HTR-8/SVneo (cell line): ENCODE measurements at regions not wholly inside any gene's neighbourhood (a gene's known extent, or its start where the extent isn't known, plus 50 kb on each side); places are given as distances from the start of the nearest gene placed in this dataset.
A peak's percentile ranks its signal among the peaks of the same experiment; 100 is the strongest.

Experiments
- DNase-seq: peaks from one replicate; pipeline ENCODE4 v3.0.0; 2011; ENCODE audit warnings: low spot score, mixed read lengths; ENCODE audit not compliant: insufficient read length
- FAIRE-seq: peaks from 2 replicates; lab custom pipeline; 2011; peaks lifted over from hg19 to GRCh38; lab: Jason Lieb, UNC

DNA sequence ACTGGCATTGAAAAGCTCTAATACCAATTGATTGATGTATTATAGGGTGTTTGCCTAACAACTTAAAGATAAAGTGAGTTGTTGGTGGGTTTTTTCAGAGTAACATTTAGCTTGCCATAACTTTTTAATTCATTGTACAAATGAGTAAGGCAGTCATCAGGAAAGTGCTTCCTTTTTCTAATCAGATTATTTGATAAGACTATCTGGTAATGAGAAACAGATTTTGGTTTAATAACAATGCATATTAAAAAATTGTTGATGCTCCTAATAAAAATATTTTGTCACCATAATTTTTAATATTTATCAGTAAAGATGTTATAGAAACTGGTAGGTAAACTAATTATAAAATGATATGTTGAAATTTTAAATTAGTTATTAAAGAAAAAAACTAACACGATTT lies 51.3 kb downstream of the BLTP1 start:
- FAIRE-seq (no peak), DNase-seq (no peak)

- DNase-seq (no peak), FAIRE-seq (no peak)
These were observed 53.6 kb downstream of the BLTP1 start for GRCh38 chr4:122205687-122206086.

DNA sequence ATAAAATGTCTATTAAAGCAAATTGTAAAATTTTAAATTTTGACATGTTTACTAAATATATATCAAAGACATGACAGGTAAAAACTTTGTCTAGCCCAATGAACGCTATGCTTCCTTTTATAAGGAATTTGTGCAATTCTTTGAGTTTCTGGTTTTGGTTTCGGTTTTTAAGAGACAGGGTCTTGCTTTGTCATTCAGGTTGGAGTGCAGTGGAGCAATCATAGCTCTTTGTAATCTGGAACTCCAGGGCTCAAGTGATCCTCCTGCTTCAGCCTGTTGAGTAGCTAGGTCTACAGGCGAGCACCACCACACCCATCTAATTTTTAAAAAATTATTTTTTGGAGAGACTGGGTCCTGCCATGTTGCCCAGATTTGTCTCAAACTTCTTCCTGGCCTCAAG lies 60.7 kb downstream of the BLTP1 start:
- FAIRE-seq = no peak
- DNase-seq = no peak

GRCh38 chr4:122218762-122219161 lies 66.6 kb downstream of the BLTP1 start:
- no peak for FAIRE-seq
- peak; percentile 7 for DNase-seq

- DNase-seq (no peak), FAIRE-seq (no peak)
These were observed 67.2 kb downstream of the BLTP1 start for GRCh38 chr4:122219356-122219755.

DNA sequence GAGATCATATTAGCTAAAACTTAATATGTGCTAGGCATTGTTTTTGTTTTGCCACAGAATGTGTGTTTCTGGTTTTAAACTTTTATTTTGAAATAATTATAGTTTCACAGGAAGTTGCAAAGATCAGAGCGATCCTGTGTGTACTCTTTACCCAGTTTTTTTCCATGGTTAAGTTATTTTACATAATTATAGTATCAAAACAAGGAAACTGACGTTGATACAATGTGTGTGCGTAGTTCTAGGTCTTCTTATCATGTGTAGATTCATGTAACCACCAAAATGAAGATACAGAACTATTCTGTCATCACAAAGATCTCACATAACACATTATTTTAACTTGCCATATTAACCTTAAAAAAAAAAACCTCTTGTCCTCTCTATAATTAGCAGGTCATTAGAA lies 69.2 kb downstream of the BLTP1 start:
- no peak for DNase-seq
- no peak for FAIRE-seq

GRCh38 chr4:122224348-122224747 lies 72.2 kb downstream of the BLTP1 start:
- DNase-seq (peak; percentile 8), FAIRE-seq (no peak)

DNA sequence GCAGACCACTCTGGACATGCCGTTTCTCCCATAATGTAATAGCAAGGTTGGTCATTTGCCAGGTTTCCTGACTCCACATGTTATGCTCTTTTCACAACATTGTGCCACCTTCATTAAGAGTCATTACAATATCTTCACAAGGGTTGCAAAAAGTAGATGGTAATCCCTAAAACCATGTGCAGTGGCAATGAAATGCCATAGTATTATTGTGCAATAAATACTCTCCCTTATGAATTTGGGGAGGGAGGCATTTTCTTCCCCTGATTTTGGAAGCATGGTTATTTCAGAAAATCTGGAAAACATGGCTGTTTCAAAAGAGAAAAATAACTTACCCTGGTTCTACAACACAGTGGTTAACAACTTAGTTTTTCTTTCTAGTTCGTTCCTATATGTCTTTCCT lies 75.1 kb downstream of the BLTP1 start:
- DNase-seq = no peak
- FAIRE-seq = no peak

- FAIRE-seq (no peak), DNase-seq (no peak)
These were observed 77.7 kb downstream of the BLTP1 start for GRCh38 chr4:122229857-122230256.

- DNase-seq = no peak
- FAIRE-seq = no peak
These were observed 80.5 kb downstream of the BLTP1 start for GRCh38 chr4:122232633-122233032.

- FAIRE-seq = no peak
- no peak for DNase-seq
These were observed 82.6 kb downstream of the BLTP1 start for GRCh38 chr4:122234686-122235085.

GRCh38 chr4:122243785-122244184 lies 91.7 kb downstream of the BLTP1 start:
- FAIRE-seq (no peak), DNase-seq (no peak)

GRCh38 chr4:122244764-122245163 lies 92.6 kb downstream of the BLTP1 start:
- no peak for FAIRE-seq
- no peak for DNase-seq

GRCh38 chr4:122246551-122246950 lies 94.4 kb downstream of the BLTP1 start:
- DNase-seq = no peak
- no peak for FAIRE-seq

GRCh38 chr4:122249357-122249756 lies 97.2 kb downstream of the BLTP1 start:
- no peak for FAIRE-seq
- no peak for DNase-seq

- FAIRE-seq (no peak), DNase-seq (no peak)
These were observed 100.5 kb downstream of the BLTP1 start for GRCh38 chr4:122252584-122252983.

- no peak for FAIRE-seq
These were observed 107.7 kb downstream of the BLTP1 start for GRCh38 chr4:122259849-122260248.

GRCh38 chr4:122276359-122276758 lies 102.5 kb upstream of the ADAD1 start:
- no peak for DNase-seq
- FAIRE-seq = no peak

More at GRCh38 chr4:122259849-122260248, 107.7 kb downstream of the BLTP1 start:
- no peak for DNase-seq

- no peak for DNase-seq
- no peak for FAIRE-seq
These were observed 99.8 kb upstream of the ADAD1 start for GRCh38 chr4:122278976-122279375.

GRCh38 chr4:122279670-122280069 lies 99.1 kb upstream of the ADAD1 start:
- FAIRE-seq = no peak
- DNase-seq = no peak

DNA sequence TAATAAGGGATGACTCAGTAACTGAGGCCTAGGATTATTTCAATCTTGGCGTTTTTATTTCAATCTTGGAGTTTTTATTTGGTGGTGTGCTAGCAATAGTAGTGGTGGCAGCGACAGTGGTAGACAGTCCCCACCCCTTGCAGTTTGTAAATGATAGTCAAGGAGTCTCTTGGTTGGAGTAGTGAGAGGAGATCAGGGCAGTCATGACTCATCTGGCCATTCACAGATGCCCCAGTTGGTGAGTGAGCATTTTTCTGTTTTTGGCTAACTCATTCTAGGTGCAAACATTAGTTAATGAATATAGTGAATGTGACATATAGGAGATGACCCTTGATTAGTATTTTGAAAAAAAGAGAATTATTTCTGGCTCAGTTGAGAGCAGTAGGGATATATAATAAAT lies 93.5 kb upstream of the ADAD1 start:
- DNase-seq (no peak), FAIRE-seq (no peak)

DNA sequence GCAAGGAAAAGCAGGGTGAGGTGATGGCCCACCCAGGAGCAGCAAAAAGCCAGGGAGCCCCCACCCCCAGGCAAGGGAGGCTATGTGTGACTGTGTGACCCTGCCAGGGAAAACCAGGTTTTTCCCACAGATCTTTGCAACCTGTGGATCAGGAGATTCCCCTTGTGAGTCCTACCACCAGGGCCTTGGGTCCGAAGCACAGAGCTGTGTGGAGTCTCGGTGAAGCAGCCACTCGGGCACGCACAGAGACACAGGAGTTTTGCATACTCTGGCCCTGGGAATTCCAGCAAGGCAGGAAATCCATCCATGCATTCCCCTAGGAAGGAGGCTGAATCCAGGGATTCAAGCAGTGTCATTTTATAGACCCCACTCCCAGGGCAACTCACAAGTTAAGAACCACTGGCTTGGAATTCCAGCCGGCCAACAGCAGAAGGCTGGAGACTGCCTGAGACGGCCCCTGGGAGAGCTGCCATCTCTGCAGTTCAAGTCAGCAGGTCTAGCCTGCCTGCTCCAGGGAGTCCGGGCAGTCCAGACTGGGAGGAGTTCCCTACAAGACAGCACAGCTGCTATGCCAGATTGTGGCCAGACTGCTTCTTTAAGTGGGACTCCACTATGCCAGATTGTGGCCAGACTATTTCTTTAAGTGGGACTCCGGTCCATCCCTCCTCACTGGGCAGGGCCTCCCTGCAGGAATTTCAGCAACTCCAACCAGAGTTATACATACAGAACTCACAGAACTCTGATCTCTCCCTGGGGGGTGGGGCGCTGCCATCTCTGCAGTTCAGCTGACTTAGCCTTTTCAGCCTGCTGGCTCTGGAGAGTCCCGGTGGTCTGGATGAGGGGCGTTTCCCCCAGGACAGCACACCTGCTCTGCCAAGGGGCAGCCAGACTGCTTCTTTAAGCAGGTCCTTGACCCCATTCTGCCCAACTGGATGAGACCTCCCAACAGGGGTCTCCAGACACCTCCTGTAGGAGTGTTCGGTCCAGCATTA lies 85.1 kb upstream of the ADAD1 start:
- FAIRE-seq (no peak), DNase-seq (no peak)
